ENCODE measurements at regions not wholly inside any gene's neighbourhood (a gene's known extent, or its start where the extent isn't known, plus 50 kb on each side); places are given as distances from the start of the nearest gene placed in this dataset.

GRCh38 chr12:92537290-92537960, 165.4 kb upstream of the PLEKHG7 start:
- DNase-seq, result no peak
- no peak overlapping the region for H3K4me3 ChIP-seq (ENCODE audit: low read length)
- H3K36me3 ChIP-seq (ENCODE audit: control insufficient read depth, insufficient read depth, low read length), result no peaks in the 10 kb centered on the region
- no peaks in the 10 kb centered on the region for H3K27me3 ChIP-seq (ENCODE audit: control insufficient read depth, insufficient read depth, low read length)
- no peaks in the 10 kb centered on the region for H3K9me3 ChIP-seq (replicated peaks; ENCODE audit: control insufficient read depth, low read depth, low read length)
- H3K4me1 ChIP-seq (ENCODE audit: control insufficient read depth, insufficient read depth, low read length), result peaks cover 13% of the 10 kb centered on the region
- WGBS (ENCODE audit: insufficient coverage), result 88% methylated on average over 1 of the region's 3 CpGs
- H3K27ac ChIP-seq (ENCODE audit: low read length), result no peak overlapping the region

DNA sequence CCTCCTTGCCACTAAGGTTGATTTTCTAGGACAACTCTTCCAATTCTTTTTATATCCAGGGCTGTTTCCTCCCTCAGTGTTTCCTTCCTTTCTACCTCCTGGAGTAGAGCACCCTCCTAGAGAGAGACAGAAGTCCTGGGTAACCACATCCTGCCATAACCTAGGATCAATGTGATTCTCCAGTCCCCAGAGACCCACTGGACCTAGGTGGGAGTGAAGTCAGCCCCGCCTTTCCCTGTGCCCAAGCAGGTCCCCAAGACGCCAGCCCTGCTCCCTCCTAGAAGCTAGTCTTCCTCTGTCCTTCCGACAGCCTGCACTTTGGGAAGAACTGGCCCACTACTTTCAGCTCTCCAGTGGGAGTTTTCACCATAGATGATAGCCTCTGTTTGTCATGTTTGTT, 166.8 kb upstream of the PLEKHG7 start:
- WGBS (ENCODE audit: insufficient coverage), result 79% methylated on average over 2 of the region's 3 CpGs
- Histone ChIP-seq H3K36me3 (ENCODE audit: control insufficient read depth, insufficient read depth, low read length) (no peaks in the 10 kb centered on the region), H3K9me3 (replicated peaks; ENCODE audit: control insufficient read depth, low read depth, low read length) (no peaks in the 10 kb centered on the region), H3K27me3 (ENCODE audit: control insufficient read depth, insufficient read depth, low read length) (no peaks in the 10 kb centered on the region), H3K4me3 (ENCODE audit: low read length) (no peak overlapping the region), H3K4me1 (ENCODE audit: control insufficient read depth, insufficient read depth, low read length) (peaks cover 13% of the 10 kb centered on the region), H3K27ac (ENCODE audit: low read length) (no peak overlapping the region)
- no peak for DNase-seq

- H3K36me3 ChIP-seq (ENCODE audit: control insufficient read depth, insufficient read depth, low read length), result no peaks in the 10 kb centered on the region
- 79% methylated on average over 6 of the region's 8 CpGs for WGBS (ENCODE audit: insufficient coverage)
- H3K27me3 ChIP-seq (ENCODE audit: control insufficient read depth, insufficient read depth, low read length), result no peaks in the 10 kb centered on the region
- H3K4me3 ChIP-seq (ENCODE audit: low read length), result no peak overlapping the region
- H3K9me3 ChIP-seq (replicated peaks; ENCODE audit: control insufficient read depth, low read depth, low read length), result no peaks in the 10 kb centered on the region
- H3K27ac ChIP-seq (ENCODE audit: low read length), result no peak overlapping the region
- peaks cover 2% of the 10 kb centered on the region for H3K4me1 ChIP-seq (ENCODE audit: control insufficient read depth, insufficient read depth, low read length)
- DNase-seq, result no peak
Measured at GRCh38 chr12:92533280-92533890, 169.4 kb upstream of the PLEKHG7 start.

GRCh38 chr12:92530706-92531105, 172.1 kb upstream of the PLEKHG7 start:
- Histone ChIP-seq H3K27ac (ENCODE audit: low read length) (no peak overlapping the region), H3K4me1 (ENCODE audit: control insufficient read depth, insufficient read depth, low read length) (peaks cover 2% of the 10 kb centered on the region), H3K9me3 (replicated peaks; ENCODE audit: control insufficient read depth, low read depth, low read length) (no peaks in the 10 kb centered on the region), H3K36me3 (ENCODE audit: control insufficient read depth, insufficient read depth, low read length) (no peaks in the 10 kb centered on the region), H3K4me3 (ENCODE audit: low read length) (no peak overlapping the region), H3K27me3 (ENCODE audit: control insufficient read depth, insufficient read depth, low read length) (no peaks in the 10 kb centered on the region)
- DNase-seq, result no peak
- WGBS (ENCODE audit: insufficient coverage), result 100% methylated on average over 1 of the region's 1 CpG

DNA sequence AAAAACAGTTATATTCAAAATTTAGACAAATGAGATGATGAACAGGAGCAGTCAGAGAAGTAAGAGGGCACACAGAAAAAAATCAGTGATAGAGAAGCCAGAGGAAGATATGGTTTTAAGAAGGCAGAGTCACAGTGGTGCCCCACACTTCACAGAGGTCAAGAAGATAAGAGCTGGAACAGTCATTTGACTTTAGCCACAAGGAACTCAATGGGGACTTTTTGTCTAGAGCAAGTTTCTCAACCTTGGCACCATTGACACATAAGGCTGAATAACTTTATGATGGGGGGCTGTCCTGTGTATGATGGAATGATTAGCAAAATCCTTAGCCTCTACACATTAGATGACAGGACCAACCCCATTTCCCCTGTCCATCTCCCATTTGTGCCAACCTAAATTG, 172.8 kb upstream of the PLEKHG7 start:
- Histone ChIP-seq H3K9me3 (replicated peaks; ENCODE audit: control insufficient read depth, low read depth, low read length) (no peaks in the 10 kb centered on the region), H3K27ac (ENCODE audit: low read length) (no peak overlapping the region), H3K4me1 (ENCODE audit: control insufficient read depth, insufficient read depth, low read length) (peaks cover 2% of the 10 kb centered on the region), H3K4me3 (ENCODE audit: low read length) (no peak overlapping the region), H3K27me3 (ENCODE audit: control insufficient read depth, insufficient read depth, low read length) (no peaks in the 10 kb centered on the region), H3K36me3 (ENCODE audit: control insufficient read depth, insufficient read depth, low read length) (no peaks in the 10 kb centered on the region)
- DNase-seq, result no peak

DNA sequence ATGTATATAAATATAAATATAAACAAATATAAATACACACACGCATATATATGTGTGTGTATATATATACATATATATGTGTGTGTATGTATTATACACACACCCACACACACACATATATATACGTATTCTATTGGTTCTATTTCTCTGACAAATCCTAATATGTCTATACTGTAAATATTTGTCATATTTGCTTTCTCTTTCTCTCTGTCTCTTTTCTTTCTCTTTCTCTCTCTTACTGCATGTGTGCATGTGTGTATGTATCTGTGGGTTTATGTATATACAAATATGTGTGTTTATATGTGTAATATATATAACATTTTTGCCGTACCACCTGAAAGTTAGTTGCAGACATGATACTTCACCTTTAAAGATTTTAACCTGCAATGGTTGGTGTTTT, 174.2 kb upstream of the PLEKHG7 start:
- Histone ChIP-seq H3K4me1 (ENCODE audit: control insufficient read depth, insufficient read depth, low read length) (peaks cover 2% of the 10 kb centered on the region), H3K36me3 (ENCODE audit: control insufficient read depth, insufficient read depth, low read length) (no peaks in the 10 kb centered on the region), H3K4me3 (ENCODE audit: low read length) (no peak overlapping the region), H3K27ac (ENCODE audit: low read length) (no peak overlapping the region), H3K9me3 (replicated peaks; ENCODE audit: control insufficient read depth, low read depth, low read length) (no peaks in the 10 kb centered on the region), H3K27me3 (ENCODE audit: control insufficient read depth, insufficient read depth, low read length) (no peaks in the 10 kb centered on the region)
- WGBS (ENCODE audit: insufficient coverage), result no CpG with 5 or more reads among the region's 3 CpGs
- DNase-seq, result no peak

- Histone ChIP-seq H3K27ac (ENCODE audit: low read length) (no peak overlapping the region), H3K27me3 (ENCODE audit: control insufficient read depth, insufficient read depth, low read length) (no peaks in the 10 kb centered on the region), H3K36me3 (ENCODE audit: control insufficient read depth, insufficient read depth, low read length) (no peaks in the 10 kb centered on the region), H3K4me1 (ENCODE audit: control insufficient read depth, insufficient read depth, low read length) (no peaks in the 10 kb centered on the region), H3K4me3 (ENCODE audit: low read length) (no peak overlapping the region), H3K9me3 (replicated peaks; ENCODE audit: control insufficient read depth, low read depth, low read length) (no peaks in the 10 kb centered on the region)
- no peak for DNase-seq
- 40% methylated on average over 1 of the region's 2 CpGs for WGBS (ENCODE audit: insufficient coverage)
Measured at GRCh38 chr12:92528097-92528496, 174.7 kb upstream of the PLEKHG7 start.

GRCh38 chr12:92524489-92524888, 178.3 kb upstream of the PLEKHG7 start:
- Histone ChIP-seq H3K27me3 (ENCODE audit: control insufficient read depth, insufficient read depth, low read length) (no peaks in the 10 kb centered on the region), H3K27ac (ENCODE audit: low read length) (no peak overlapping the region), H3K4me1 (ENCODE audit: control insufficient read depth, insufficient read depth, low read length) (no peaks in the 10 kb centered on the region), H3K9me3 (replicated peaks; ENCODE audit: control insufficient read depth, low read depth, low read length) (no peaks in the 10 kb centered on the region), H3K36me3 (ENCODE audit: control insufficient read depth, insufficient read depth, low read length) (no peaks in the 10 kb centered on the region), H3K4me3 (ENCODE audit: low read length) (no peak overlapping the region)
- DNase-seq, result no peak
- 100% methylated on average over 2 of the region's 4 CpGs for WGBS (ENCODE audit: insufficient coverage)

DNA sequence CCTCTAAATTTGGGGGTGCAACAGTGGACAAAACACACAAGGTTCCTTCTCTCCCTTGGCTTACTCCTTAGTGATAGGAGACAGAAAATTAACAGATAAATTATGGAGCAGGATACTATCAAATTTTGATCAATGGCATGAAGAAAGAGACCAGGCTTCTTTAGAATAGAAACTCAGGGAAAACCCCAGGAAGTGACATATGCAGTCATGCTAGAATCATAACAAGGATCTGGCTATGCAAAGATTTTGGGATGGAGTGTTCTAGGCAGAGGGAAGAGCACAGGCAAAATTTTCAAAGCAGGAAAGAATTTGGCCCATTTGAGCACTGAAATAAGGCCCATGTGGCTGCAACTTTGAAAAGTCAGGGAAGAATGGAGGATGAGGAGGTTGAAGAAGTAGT, 182.3 kb upstream of the PLEKHG7 start:
- Histone ChIP-seq H3K4me3 (ENCODE audit: low read length) (no peak overlapping the region), H3K36me3 (ENCODE audit: control insufficient read depth, insufficient read depth, low read length) (no peaks in the 10 kb centered on the region), H3K27ac (ENCODE audit: low read length) (no peak overlapping the region), H3K27me3 (ENCODE audit: control insufficient read depth, insufficient read depth, low read length) (no peaks in the 10 kb centered on the region), H3K4me1 (ENCODE audit: control insufficient read depth, insufficient read depth, low read length) (no peaks in the 10 kb centered on the region), H3K9me3 (replicated peaks; ENCODE audit: control insufficient read depth, low read depth, low read length) (no peaks in the 10 kb centered on the region)
- no peak for DNase-seq

DNA sequence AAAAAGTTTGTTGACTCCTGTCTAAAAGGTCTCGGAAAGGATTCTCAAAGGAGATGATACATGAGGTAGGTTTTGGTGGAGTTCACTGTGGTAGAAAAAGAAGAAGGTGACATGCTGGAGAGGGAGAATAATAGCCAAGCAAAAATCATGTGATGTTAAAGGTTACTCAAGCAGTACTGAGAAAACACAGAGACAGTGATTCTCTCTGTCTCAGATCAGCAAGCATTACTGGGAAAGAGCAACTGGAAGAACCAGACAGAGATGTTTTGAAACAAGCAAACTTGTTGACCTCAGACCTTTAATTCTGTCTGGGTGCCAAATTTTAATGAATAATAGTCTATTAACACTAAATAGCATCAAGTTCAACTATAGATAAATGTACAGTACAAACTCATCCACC, 183.5 kb upstream of the PLEKHG7 start:
- Histone ChIP-seq H3K36me3 (ENCODE audit: control insufficient read depth, insufficient read depth, low read length) (no peaks in the 10 kb centered on the region), H3K27ac (ENCODE audit: low read length) (no peak overlapping the region), H3K4me3 (ENCODE audit: low read length) (no peak overlapping the region), H3K4me1 (ENCODE audit: control insufficient read depth, insufficient read depth, low read length) (no peaks in the 10 kb centered on the region), H3K9me3 (replicated peaks; ENCODE audit: control insufficient read depth, low read depth, low read length) (no peaks in the 10 kb centered on the region), H3K27me3 (ENCODE audit: control insufficient read depth, insufficient read depth, low read length) (no peaks in the 10 kb centered on the region)
- DNase-seq, result no peak
- 88% methylated on average over 1 of the region's 1 CpG for WGBS (ENCODE audit: insufficient coverage)

DNA sequence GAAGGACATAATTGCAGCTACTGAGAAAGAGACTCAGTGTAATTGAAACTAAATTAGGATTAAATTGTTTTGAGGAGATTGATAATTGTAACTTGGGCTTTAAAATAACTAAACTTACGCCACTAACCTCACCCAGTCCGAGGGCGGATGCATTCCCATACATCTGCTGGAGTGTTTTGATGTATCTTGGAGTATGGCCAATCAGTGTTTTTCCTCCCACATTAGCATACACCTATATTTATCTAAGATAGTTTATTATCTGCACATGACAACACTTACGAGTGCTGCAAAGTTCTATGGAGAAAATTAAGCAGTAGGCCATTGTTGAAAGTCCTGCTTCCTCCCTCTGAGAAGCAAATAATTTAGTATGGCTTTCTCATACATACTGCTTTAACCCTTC, 184.7 kb upstream of the PLEKHG7 start:
- no peaks in the 10 kb centered on the region for H3K27me3 ChIP-seq (ENCODE audit: control insufficient read depth, insufficient read depth, low read length)
- WGBS (ENCODE audit: insufficient coverage), result no CpG with 5 or more reads among the region's 4 CpGs
- H3K4me3 ChIP-seq (ENCODE audit: low read length), result no peak overlapping the region
- no peaks in the 10 kb centered on the region for H3K36me3 ChIP-seq (ENCODE audit: control insufficient read depth, insufficient read depth, low read length)
- no peak overlapping the region for H3K27ac ChIP-seq (ENCODE audit: low read length)
- no peak for DNase-seq
- H3K9me3 ChIP-seq (replicated peaks; ENCODE audit: control insufficient read depth, low read depth, low read length), result no peaks in the 10 kb centered on the region
- H3K4me1 ChIP-seq (ENCODE audit: control insufficient read depth, insufficient read depth, low read length), result no peaks in the 10 kb centered on the region

Data from muscle of leg (tissue), 3 donors.